ENCODE measurements at regions not wholly inside any gene's neighbourhood (a gene's known extent, or its start where the extent isn't known, plus 50 kb on each side); places are given as distances from the start of the nearest gene placed in this dataset.

DNA sequence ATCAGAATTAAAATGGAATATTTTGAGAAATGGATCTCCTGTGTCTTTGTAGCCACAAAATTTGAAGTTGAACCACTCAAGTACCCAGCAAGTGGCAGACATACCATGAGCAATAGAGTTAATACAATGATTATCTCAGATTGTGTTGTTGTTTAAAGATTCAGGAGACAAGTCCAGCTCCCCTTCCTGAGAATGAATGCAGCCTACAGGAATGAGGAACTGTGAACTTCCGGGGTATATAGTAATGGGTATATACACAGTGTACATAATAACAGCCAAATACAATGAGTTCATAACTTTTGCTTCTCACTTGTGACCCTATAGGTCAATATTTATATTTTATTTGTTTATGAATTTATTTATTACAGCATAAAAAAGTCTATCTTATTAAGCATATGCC lies 445.0 kb downstream of the SETD4 start (continued):
- no peak for TF ChIP-seq ZNF211 (tag by site-specific recombination; IDR thresholded peaks at IDR 0.05; ENCODE audit: low read depth)

DNA sequence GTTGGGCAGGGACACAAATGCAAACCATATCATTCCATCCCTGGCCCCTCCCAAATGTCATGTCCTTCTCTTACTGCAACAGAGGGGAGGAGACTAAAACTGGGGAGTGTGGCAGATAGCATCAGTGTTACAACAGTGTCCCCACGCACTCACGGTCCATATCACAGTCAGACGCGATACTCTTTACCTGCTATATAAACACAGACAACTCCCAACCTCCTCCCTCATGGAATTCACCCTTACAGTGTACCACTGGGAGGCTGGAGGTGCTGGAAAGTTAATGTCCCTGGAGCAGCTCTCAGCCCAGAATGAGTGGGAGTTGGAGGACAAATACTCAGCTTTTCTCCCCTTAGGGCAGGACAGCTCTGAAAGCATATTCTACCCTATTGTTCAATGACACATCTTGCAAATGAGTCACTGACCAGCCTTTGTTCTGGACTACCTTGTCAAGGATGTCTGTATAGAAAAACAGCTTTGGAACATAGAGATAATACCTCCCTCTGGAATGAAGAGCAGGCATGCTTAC lies 445.9 kb downstream of the SETD4 start:
- Histone ChIP-seq H3K4me1 (ENCODE audit: control insufficient read depth, insufficient read depth, low read length) (no peaks in the 10 kb centered on the region), H3K36me3 (ENCODE audit: control insufficient read depth in 2 of 2, insufficient read depth in 1 of 2, low read length in 2 of 2) (no peaks in the 10 kb centered on the region), H3K4me3 (ENCODE audit: low read depth, low read length) (no peak overlapping the region), H3K9me3 (ENCODE audit: control insufficient read depth, insufficient read depth, low read depth, low read length) (no peaks in the 10 kb centered on the region), H3K27ac (ENCODE audit: extremely low read depth, low read depth, low read length) (no peak overlapping the region)
- ChIA-PET CTCF (interaction anchor here (0.6 to 1.2 kb wide), 2 partner anchors 11 to 130 kb away, joined by 3 read pairs; no protein-coding TSS in a partner anchor), POLR2A (no interaction called here)
- TF ChIP-seq ZFHX2 (tag by site-specific recombination; conservative IDR thresholded peaks at IDR 0.05) (peak; percentile 36), EGR2 (tag by site-specific recombination; IDR thresholded peaks at IDR 0.05; ENCODE audit: low read depth) (peak; percentile 54; the same call in 1 of the 2 replicates), ZNF660 (tag by site-specific recombination; IDR thresholded peaks at IDR 0.05) (no peak), WT1 (tag by site-specific recombination; IDR thresholded peaks at IDR 0.05) (0 out of 2 replicates have a peak, but pooled peaks have one; percentile 12)

DNA sequence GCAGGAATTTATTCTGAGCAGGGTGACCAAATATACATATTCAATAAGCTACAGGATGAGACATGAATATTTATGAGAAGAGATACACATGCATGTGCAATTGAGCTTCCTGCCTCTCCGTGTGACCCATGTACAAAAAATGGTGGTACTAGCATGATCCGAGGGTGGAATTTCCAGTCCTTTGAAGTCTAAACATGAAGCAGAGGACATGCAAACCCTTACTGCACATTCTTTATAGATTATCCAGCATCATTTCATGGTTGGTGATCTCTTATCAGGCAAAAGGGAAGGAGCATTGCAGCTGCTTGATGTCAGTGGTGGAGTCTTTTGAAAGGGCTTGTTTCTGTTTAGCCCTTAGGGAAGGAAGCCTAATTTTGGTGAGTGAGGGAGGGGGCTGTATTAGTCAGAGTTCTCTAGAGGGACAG lies 448.6 kb downstream of the SETD4 start:
- ChIA-PET POLR2A (no interaction called here), CTCF (interaction anchor here (0.6 kb wide), 1 partner anchor 8 kb away, joined by 3 read pairs; no protein-coding TSS in a partner anchor)
- Histone ChIP-seq H3K36me3 (ENCODE audit: control insufficient read depth in 2 of 2, insufficient read depth in 1 of 2, low read length in 2 of 2) (no peaks in the 10 kb centered on the region), H3K4me1 (ENCODE audit: control insufficient read depth, insufficient read depth, low read length) (no peaks in the 10 kb centered on the region), H3K4me3 (ENCODE audit: low read depth, low read length) (no peak overlapping the region), H3K27ac (ENCODE audit: extremely low read depth, low read depth, low read length) (no peak overlapping the region), H3K9me3 (ENCODE audit: control insufficient read depth, insufficient read depth, low read depth, low read length) (no peaks in the 10 kb centered on the region)
- TF ChIP-seq, protein P1, sequence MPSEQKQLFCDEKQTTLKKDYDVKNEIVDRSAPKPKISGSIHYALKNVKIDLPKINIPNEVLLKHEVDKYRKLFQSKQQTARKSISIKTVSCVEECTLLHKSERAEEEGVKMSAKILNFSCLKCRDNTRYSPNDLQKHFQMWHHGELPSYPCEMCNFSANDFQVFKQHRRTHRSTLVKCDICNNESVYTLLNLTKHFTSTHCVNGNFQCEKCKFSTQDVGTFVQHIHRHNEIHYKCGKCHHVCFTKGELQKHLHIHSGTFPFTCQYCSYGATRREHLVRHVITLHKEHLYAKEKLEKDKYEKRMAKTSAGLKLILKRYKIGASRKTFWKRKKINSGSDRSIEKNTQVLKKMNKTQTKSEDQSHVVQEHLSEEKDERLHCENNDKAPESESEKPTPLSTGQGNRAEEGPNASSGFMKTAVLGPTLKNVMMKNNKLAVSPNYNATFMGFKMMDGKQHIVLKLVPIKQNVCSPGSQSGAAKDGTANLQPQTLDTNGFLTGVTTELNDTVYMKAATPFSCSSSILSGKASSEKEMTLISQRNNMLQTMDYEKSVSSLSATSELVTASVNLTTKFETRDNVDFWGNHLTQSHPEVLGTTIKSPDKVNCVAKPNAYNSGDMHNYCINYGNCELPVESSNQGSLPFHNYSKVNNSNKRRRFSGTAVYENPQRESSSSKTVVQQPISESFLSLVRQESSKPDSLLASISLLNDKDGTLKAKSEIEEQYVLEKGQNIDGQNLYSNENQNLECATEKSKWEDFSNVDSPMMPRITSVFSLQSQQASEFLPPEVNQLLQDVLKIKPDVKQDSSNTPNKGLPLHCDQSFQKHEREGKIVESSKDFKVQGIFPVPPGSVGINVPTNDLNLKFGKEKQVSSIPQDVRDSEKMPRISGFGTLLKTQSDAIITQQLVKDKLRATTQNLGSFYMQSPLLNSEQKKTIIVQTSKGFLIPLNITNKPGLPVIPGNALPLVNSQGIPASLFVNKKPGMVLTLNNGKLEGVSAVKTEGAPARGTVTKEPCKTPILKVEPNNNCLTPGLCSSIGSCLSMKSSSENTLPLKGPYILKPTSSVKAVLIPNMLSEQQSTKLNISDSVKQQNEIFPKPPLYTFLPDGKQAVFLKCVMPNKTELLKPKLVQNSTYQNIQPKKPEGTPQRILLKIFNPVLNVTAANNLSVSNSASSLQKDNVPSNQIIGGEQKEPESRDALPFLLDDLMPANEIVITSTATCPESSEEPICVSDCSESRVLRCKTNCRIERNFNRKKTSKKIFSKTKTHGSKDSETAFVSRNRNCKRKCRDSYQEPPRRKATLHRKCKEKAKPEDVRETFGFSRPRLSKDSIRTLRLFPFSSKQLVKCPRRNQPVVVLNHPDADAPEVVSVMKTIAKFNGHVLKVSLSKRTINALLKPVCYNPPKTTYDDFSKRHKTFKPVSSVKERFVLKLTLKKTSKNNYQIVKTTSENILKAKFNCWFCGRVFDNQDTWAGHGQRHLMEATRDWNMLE (tag by site-specific recombination; conservative IDR thresholded peaks at IDR 0.05; ENCODE audit: low read depth), result no peak
- TF ChIP-seq ZSCAN16 (tag by site-specific recombination; IDR thresholded peaks at IDR 0.05) (no peak), SP2 (tag by site-specific recombination; IDR thresholded peaks at IDR 0.05) (no peak), ZNF37A (tag by site-specific recombination; IDR thresholded peaks at IDR 0.05) (no peak), ZNF223 (tag by site-specific recombination; IDR thresholded peaks at IDR 0.05) (no peak), ZNF416 (tag by site-specific recombination; IDR thresholded peaks at IDR 0.05) (no peak), OSR2 (tag by site-specific recombination; IDR thresholded peaks at IDR 0.05) (no peak), ZNF239 (tag by site-specific recombination; IDR thresholded peaks at IDR 0.05) (no peak), ZNF791 (tag by site-specific recombination; IDR thresholded peaks at IDR 0.05) (no peak), ZNF624 (tag by site-specific recombination; IDR thresholded peaks at IDR 0.05) (no peak), SETDB1 (IDR thresholded peaks at IDR 0.05; ENCODE audit: insufficient read length, low read length) (no peak), ZNF785 (tag by site-specific recombination; IDR thresholded peaks at IDR 0.05) (no peak), KLF8 (tag by site-specific recombination; IDR thresholded peaks at IDR 0.05) (no peak), ZNF776 (tag by site-specific recombination; IDR thresholded peaks at IDR 0.05; ENCODE audit: borderline replicate concordance) (no peak), SALL2 (tag by site-specific recombination; IDR thresholded peaks at IDR 0.05; ENCODE audit: borderline replicate concordance) (no peak)
- TF ChIP-seq, protein P2, sequence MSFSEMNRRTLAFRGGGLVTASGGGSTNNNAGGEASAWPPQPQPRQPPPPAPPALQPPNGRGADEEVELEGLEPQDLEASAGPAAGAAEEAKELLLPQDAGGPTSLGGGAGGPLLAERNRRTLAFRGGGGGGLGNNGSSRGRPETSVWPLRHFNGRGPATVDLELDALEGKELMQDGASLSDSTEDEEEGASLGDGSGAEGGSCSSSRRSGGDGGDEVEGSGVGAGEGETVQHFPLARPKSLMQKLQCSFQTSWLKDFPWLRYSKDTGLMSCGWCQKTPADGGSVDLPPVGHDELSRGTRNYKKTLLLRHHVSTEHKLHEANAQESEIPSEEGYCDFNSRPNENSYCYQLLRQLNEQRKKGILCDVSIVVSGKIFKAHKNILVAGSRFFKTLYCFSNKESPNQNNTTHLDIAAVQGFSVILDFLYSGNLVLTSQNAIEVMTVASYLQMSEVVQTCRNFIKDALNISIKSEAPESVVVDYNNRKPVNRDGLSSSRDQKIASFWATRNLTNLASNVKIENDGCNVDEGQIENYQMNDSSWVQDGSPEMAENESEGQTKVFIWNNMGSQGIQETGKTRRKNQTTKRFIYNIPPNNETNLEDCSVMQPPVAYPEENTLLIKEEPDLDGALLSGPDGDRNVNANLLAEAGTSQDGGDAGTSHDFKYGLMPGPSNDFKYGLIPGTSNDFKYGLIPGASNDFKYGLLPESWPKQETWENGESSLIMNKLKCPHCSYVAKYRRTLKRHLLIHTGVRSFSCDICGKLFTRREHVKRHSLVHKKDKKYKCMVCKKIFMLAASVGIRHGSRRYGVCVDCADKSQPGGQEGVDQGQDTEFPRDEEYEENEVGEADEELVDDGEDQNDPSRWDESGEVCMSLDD (tag by site-specific recombination; IDR thresholded peaks at IDR 0.05), result no peak
- TF ChIP-seq, protein P3, sequence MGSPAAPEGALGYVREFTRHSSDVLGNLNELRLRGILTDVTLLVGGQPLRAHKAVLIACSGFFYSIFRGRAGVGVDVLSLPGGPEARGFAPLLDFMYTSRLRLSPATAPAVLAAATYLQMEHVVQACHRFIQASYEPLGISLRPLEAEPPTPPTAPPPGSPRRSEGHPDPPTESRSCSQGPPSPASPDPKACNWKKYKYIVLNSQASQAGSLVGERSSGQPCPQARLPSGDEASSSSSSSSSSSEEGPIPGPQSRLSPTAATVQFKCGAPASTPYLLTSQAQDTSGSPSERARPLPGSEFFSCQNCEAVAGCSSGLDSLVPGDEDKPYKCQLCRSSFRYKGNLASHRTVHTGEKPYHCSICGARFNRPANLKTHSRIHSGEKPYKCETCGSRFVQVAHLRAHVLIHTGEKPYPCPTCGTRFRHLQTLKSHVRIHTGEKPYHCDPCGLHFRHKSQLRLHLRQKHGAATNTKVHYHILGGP (tag by site-specific recombination; IDR thresholded peaks at IDR 0.05), result no peak
- TF ChIP-seq, protein P4, sequence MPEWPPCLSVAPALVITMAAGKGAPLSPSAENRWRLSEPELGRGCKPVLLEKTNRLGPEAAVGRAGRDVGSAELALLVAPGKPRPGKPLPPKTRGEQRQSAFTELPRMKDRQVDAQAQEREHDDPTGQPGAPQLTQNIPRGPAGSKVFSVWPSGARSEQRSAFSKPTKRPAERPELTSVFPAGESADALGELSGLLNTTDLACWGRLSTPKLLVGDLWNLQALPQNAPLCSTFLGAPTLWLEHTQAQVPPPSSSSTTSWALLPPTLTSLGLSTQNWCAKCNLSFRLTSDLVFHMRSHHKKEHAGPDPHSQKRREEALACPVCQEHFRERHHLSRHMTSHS (tag by site-specific recombination; IDR thresholded peaks at IDR 0.05), result no peak

Data from HEK293 (cell line).